ENCODE measurements at regions not wholly inside any gene's neighbourhood (a gene's known extent, or its start where the extent isn't known, plus 50 kb on each side); places are given as distances from the start of the nearest gene placed in this dataset.
A peak's percentile ranks its signal among the peaks of the same experiment; 100 is the strongest.

- H3K27me3 ChIP-seq: no peaks in the 10 kb centered on the region
- no peak for DNase-seq
- no peaks in the 10 kb centered on the region for H3K4me1 ChIP-seq
- intact Hi-C loops (cut with DNase I; ENCODE audit: low total_unique reads): no loop called here
- TF ChIP-seq POLR2AphosphoS5 (IDR thresholded peaks at IDR 0.05): no peak
- no peak for TF ChIP-seq POLR2A (IDR thresholded peaks at IDR 0.05)
- TF ChIP-seq EP300 (IDR thresholded peaks at IDR 0.05): no peak
- no peak for TF ChIP-seq CTCF (IDR thresholded peaks at IDR 0.05)
- no peak overlapping the region for H3K4me3 ChIP-seq
- H3K27ac ChIP-seq: no peak overlapping the region
- no peaks in the 10 kb centered on the region for H3K9me3 ChIP-seq
- WGBS, 5 donors: 56 to 66% (median 62%) methylated on average over 6 of the region's 6 CpGs
- H3K36me3 ChIP-seq: no peaks in the 10 kb centered on the region
Observed at GRCh38 chr6:23013776-23014175, 444.4 kb downstream of the HDGFL1 start.

GRCh38 chr6:23016696-23017095, 447.3 kb downstream of the HDGFL1 start:
- TF ChIP-seq POLR2AphosphoS5 (IDR thresholded peaks at IDR 0.05) (no peak), EP300 (IDR thresholded peaks at IDR 0.05) (no peak), POLR2A (IDR thresholded peaks at IDR 0.05) (no peak), CTCF (IDR thresholded peaks at IDR 0.05) (no peak)
- intact Hi-C loops (cut with DNase I; ENCODE audit: low total_unique reads): no loop called here
- H3K27me3 ChIP-seq: no peaks in the 10 kb centered on the region
- H3K9me3 ChIP-seq: peaks cover 0 to 4% (median 2%) of the 10 kb centered on the region in 4 donors
- WGBS, 5 donors: 56 to 67% (median 64%) methylated on average over 2 of the region's 2 CpGs
- H3K27ac ChIP-seq: no peak overlapping the region
- no peak overlapping the region for H3K4me3 ChIP-seq
- H3K36me3 ChIP-seq: no peaks in the 10 kb centered on the region
- peak in 1 of 2 donors; percentile 6 for DNase-seq
- no peaks in the 10 kb centered on the region for H3K4me1 ChIP-seq

GRCh38 chr6:23021487-23021886, 452.1 kb downstream of the HDGFL1 start:
- Histone ChIP-seq H3K27ac (no peak overlapping the region), H3K27me3 (no peaks in the 10 kb centered on the region), H3K4me3 (no peak overlapping the region), H3K36me3 (no peaks in the 10 kb centered on the region), H3K9me3 (peaks cover 0 to 9% (median 2%) of the 10 kb centered on the region in 4 donors), H3K4me1 (no peaks in the 10 kb centered on the region)
- no peak for DNase-seq
- no peak for TF ChIP-seq POLR2AphosphoS5 (IDR thresholded peaks at IDR 0.05)
- no peak for TF ChIP-seq CTCF (IDR thresholded peaks at IDR 0.05)
- TF ChIP-seq POLR2A (IDR thresholded peaks at IDR 0.05): no peak
- TF ChIP-seq EP300 (IDR thresholded peaks at IDR 0.05): no peak
- intact Hi-C loops (cut with DNase I; ENCODE audit: low total_unique reads): no loop called here

- Histone ChIP-seq H3K36me3 (no peaks in the 10 kb centered on the region), H3K9me3 (no peaks in the 10 kb centered on the region), H3K4me1 (no peaks in the 10 kb centered on the region), H3K27me3 (no peaks in the 10 kb centered on the region), H3K4me3 (no peak overlapping the region), H3K27ac (no peak overlapping the region)
- TF ChIP-seq EP300 (IDR thresholded peaks at IDR 0.05): no peak
- WGBS, 5 donors: 74 to 83% (median 75%) methylated on average over 5 of the region's 5 CpGs
- intact Hi-C loops (cut with DNase I; ENCODE audit: low total_unique reads): no loop called here
- DNase-seq: peak in 1 of 2 donors; percentile 52
Observed at GRCh38 chr6:23027281-23027680, 457.9 kb downstream of the HDGFL1 start.

GRCh38 chr6:23031986-23032385, 462.6 kb downstream of the HDGFL1 start:
- TF ChIP-seq POLR2A (IDR thresholded peaks at IDR 0.05) (no peak), POLR2AphosphoS5 (IDR thresholded peaks at IDR 0.05) (no peak), CTCF (IDR thresholded peaks at IDR 0.05) (no peak), EP300 (IDR thresholded peaks at IDR 0.05) (no peak)
- no peaks in the 10 kb centered on the region for H3K27me3 ChIP-seq
- H3K27ac ChIP-seq: no peak overlapping the region
- WGBS, 5 donors: 89 to 94% (median 90%) methylated on average over 2 of the region's 2 CpGs
- H3K36me3 ChIP-seq: no peaks in the 10 kb centered on the region
- intact Hi-C loops (cut with DNase I; ENCODE audit: low total_unique reads): no loop called here
- no peak overlapping the region for H3K4me3 ChIP-seq
- DNase-seq: no peak
- no peaks in the 10 kb centered on the region for H3K4me1 ChIP-seq
- H3K9me3 ChIP-seq: no peaks in the 10 kb centered on the region

Measured in stomach (tissue), 8 donors.